ENCODE measurements at regions not wholly inside any gene's neighbourhood (a gene's known extent, or its start where the extent isn't known, plus 50 kb on each side); places are given as distances from the start of the nearest gene placed in this dataset.

GRCh38 chr11:19372381-19372780, 131.6 kb upstream of the E2F8 start:
- no peak for DNase-seq
- intact Hi-C loops (cut with DNase I): no loop called here
- WGBS, 2 donors: 87 to 91% methylated on average over 4 of the region's 4 CpGs
- Histone ChIP-seq H3K4me3 (no peak overlapping the region), H3K9me3 (no peaks in the 10 kb centered on the region), H3K4me1 (no peaks in the 10 kb centered on the region), H3K27ac (no peak overlapping the region), H3K27me3 (no peaks in the 10 kb centered on the region), H3K36me3 (replicated peaks in 1 of 2; ENCODE audit: insufficient read depth in 1 of 2, low read depth in 2 of 2) (no peaks in the 10 kb centered on the region)
- TF ChIP-seq CTCF (IDR thresholded peaks at IDR 0.05) (no peak), POLR2A (IDR thresholded peaks at IDR 0.05) (no peak)
- ATAC-seq: no peak

GRCh38 chr11:19370100-19370861, 129.5 kb upstream of the E2F8 start:
- Histone ChIP-seq H3K27ac (no peak overlapping the region), H3K4me3 (no peak overlapping the region), H3K27me3 (no peaks in the 10 kb centered on the region), H3K9me3 (no peaks in the 10 kb centered on the region), H3K4me1 (no peaks in the 10 kb centered on the region), H3K36me3 (replicated peaks in 1 of 2; ENCODE audit: insufficient read depth in 1 of 2, low read depth in 2 of 2) (no peaks in the 10 kb centered on the region)
- 45 to 48% methylated on average over 7 of the region's 7 CpGs for WGBS, 2 donors
- ATAC-seq (peak; percentile 64), DNase-seq (peak; percentile 15 to 57 (median 35))
- TF ChIP-seq POLR2A (IDR thresholded peaks at IDR 0.05) (no peak), CTCF (IDR thresholded peaks at IDR 0.05) (no peak)
- intact Hi-C loops (cut with DNase I): no loop called here

- H3K36me3 ChIP-seq (replicated peaks in 1 of 2; ENCODE audit: insufficient read depth in 1 of 2, low read depth in 2 of 2): no peaks in the 10 kb centered on the region
- no peak for ATAC-seq
- H3K27me3 ChIP-seq: no peaks in the 10 kb centered on the region
- peaks cover 2% of the 10 kb centered on the region for H3K4me1 ChIP-seq
- H3K27ac ChIP-seq: no peak overlapping the region
- H3K4me3 ChIP-seq: no peak overlapping the region
- no peaks in the 10 kb centered on the region for H3K9me3 ChIP-seq
- intact Hi-C loops (cut with DNase I): no loop called here
- DNase-seq: no peak
- WGBS, 2 donors: 58 to 59% methylated on average over 6 of the region's 6 CpGs
- TF ChIP-seq POLR2A (IDR thresholded peaks at IDR 0.05): no peak
- TF ChIP-seq CTCF (IDR thresholded peaks at IDR 0.05): no peak
Measured at GRCh38 chr11:19368726-19369375, 128.1 kb upstream of the E2F8 start.

- peak overlapping the region in 1 of 4 donors; percentile 22 for H3K27ac ChIP-seq
- no peaks in the 10 kb centered on the region for H3K9me3 ChIP-seq
- H3K4me3 ChIP-seq: no peak overlapping the region
- ATAC-seq: peak; percentile 41
- intact Hi-C loops (cut with DNase I): no loop called here
- H3K4me1 ChIP-seq: peaks cover 6% of the 10 kb centered on the region
- no peak for TF ChIP-seq CTCF (IDR thresholded peaks at IDR 0.05)
- TF ChIP-seq POLR2A (IDR thresholded peaks at IDR 0.05): no peak
- peak in 1 of 4 donors; percentile 33 for DNase-seq
- no peaks in the 10 kb centered on the region for H3K27me3 ChIP-seq
- WGBS, 2 donors: 80 to 89% methylated on average over 2 of the region's 2 CpGs
- no peaks in the 10 kb centered on the region for H3K36me3 ChIP-seq (replicated peaks in 1 of 2; ENCODE audit: insufficient read depth in 1 of 2, low read depth in 2 of 2)
Measured at GRCh38 chr11:19366992-19367709, 126.4 kb upstream of the E2F8 start.
